HCT116 (cell line): ENCODE measurements at regions not wholly inside any gene's neighbourhood (a gene's known extent, or its start where the extent isn't known, plus 50 kb on each side); places are given as distances from the start of the nearest gene placed in this dataset.

ENCODE experiments used
- EZH2 ChIP-seq: fragments of 200-600 bp; sonication (generic); IDR thresholded peaks from 2 replicates; pipeline ENCODE4 v1.6.1; 2017; ENCODE audit warnings: antibody characterized with exemption, mixed run types
- EZH2phosphoT487 ChIP-seq: fragments of 200-600 bp; IDR thresholded peaks from 2 replicates; pipeline ENCODE4 v1.6.1; 2018; ENCODE audit warnings: antibody characterized with exemption, borderline replicate concordance
- JUND ChIP-seq: IDR thresholded peaks from 2 replicates; pipeline ENCODE4 v1.6.1; 2012
- POLR2A ChIP-seq: IDR thresholded peaks from 2 replicates; pipeline ENCODE4 v1.7.0; 2011; ENCODE audit warnings: borderline replicate concordance; ENCODE audit not compliant: insufficient read depth, insufficient read length; ENCODE audit errors: extremely low read depth
- POLR2AphosphoS5 ChIP-seq: IDR thresholded peaks from 2 replicates; pipeline ENCODE4 v1.6.1; 2011; ENCODE audit warnings: mild to moderate bottlenecking, low read depth, low read length, moderate library complexity
- SIN3A ChIP-seq: IDR thresholded peaks from 2 replicates; pipeline ENCODE4 v1.6.1; 2012; ENCODE audit warnings: low read depth
- SP1 ChIP-seq: IDR thresholded peaks from 2 replicates; pipeline ENCODE4 v1.6.1; 2012; ENCODE audit warnings: low read depth
- ZNF274 ChIP-seq: fragments of 200-500 bp; sonication (Bioruptor generic); IDR thresholded peaks from 2 replicates; pipeline ENCODE4 v1.6.1; 2014; ENCODE audit warnings: mild to moderate bottlenecking, low read depth, low read length, inconsistent platforms
- TF ChIP-seq, protein P1 (sequence below), 3 experiments: fragments of 200-600 bp in 1 of 3; sonication (generic) in 1 of 3; IDR thresholded peaks in 2 of 3; conservative IDR thresholded peaks in 1 of 3; 2 replicates each; pipeline ENCODE4 v1.5.1; 2012 to 2017; ENCODE audit warnings: low read depth in 2 of 3, low read length in 2 of 3, antibody characterized with exemption in 1 of 3, borderline replicate concordance in 1 of 3, control low read depth in 1 of 3, mild to moderate bottlenecking in 1 of 3, mixed read lengths in 1 of 3, mixed run types in 1 of 3, moderate library complexity in 1 of 3; ENCODE audit not compliant: insufficient read depth in 1 of 3
- TF ChIP-seq, protein P2 (sequence below): IDR thresholded peaks from 2 replicates; pipeline ENCODE4 v1.6.1; 2012
- TF ChIP-seq, protein P3 (sequence below): IDR thresholded peaks from 2 replicates; pipeline ENCODE4 v1.6.1; 2012; ENCODE audit warnings: low read depth

DNA sequence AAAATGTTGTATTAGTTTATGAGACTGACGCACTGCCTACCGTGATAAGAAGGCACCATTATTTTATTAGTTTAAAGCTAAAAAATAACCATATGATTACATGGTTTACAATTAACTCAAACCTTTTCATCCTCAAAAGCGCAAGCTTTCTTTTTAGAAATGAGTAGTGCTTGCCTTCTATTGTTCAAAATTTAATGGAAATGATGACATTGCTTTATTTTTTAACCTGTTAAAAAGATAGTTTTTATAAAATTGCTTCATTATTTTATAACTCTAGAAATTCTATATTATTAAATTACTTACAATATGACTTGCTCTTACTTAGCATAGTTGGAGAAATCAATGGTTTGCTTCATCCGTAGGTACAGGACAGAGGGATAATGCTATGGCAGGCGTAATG lies 78.7 kb upstream of the HDDC2 start:
- TF ChIP-seq, protein P1, sequence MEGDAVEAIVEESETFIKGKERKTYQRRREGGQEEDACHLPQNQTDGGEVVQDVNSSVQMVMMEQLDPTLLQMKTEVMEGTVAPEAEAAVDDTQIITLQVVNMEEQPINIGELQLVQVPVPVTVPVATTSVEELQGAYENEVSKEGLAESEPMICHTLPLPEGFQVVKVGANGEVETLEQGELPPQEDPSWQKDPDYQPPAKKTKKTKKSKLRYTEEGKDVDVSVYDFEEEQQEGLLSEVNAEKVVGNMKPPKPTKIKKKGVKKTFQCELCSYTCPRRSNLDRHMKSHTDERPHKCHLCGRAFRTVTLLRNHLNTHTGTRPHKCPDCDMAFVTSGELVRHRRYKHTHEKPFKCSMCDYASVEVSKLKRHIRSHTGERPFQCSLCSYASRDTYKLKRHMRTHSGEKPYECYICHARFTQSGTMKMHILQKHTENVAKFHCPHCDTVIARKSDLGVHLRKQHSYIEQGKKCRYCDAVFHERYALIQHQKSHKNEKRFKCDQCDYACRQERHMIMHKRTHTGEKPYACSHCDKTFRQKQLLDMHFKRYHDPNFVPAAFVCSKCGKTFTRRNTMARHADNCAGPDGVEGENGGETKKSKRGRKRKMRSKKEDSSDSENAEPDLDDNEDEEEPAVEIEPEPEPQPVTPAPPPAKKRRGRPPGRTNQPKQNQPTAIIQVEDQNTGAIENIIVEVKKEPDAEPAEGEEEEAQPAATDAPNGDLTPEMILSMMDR (IDR thresholded peaks at IDR 0.05 in 2 of 3, conservative IDR thresholded peaks at IDR 0.05 in 1 of 3; ENCODE audit: borderline replicate concordance in 1 of 3, insufficient read depth in 1 of 3, low read depth in 2 of 3, low read length in 2 of 3), result no peak
- no peak for TF ChIP-seq EZH2
- no peak for TF ChIP-seq ZNF274
- TF ChIP-seq, protein P2, sequence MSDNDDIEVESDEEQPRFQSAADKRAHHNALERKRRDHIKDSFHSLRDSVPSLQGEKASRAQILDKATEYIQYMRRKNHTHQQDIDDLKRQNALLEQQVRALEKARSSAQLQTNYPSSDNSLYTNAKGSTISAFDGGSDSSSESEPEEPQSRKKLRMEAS, result no peak
- no peak for TF ChIP-seq POLR2AphosphoS5
- TF ChIP-seq, protein P3, sequence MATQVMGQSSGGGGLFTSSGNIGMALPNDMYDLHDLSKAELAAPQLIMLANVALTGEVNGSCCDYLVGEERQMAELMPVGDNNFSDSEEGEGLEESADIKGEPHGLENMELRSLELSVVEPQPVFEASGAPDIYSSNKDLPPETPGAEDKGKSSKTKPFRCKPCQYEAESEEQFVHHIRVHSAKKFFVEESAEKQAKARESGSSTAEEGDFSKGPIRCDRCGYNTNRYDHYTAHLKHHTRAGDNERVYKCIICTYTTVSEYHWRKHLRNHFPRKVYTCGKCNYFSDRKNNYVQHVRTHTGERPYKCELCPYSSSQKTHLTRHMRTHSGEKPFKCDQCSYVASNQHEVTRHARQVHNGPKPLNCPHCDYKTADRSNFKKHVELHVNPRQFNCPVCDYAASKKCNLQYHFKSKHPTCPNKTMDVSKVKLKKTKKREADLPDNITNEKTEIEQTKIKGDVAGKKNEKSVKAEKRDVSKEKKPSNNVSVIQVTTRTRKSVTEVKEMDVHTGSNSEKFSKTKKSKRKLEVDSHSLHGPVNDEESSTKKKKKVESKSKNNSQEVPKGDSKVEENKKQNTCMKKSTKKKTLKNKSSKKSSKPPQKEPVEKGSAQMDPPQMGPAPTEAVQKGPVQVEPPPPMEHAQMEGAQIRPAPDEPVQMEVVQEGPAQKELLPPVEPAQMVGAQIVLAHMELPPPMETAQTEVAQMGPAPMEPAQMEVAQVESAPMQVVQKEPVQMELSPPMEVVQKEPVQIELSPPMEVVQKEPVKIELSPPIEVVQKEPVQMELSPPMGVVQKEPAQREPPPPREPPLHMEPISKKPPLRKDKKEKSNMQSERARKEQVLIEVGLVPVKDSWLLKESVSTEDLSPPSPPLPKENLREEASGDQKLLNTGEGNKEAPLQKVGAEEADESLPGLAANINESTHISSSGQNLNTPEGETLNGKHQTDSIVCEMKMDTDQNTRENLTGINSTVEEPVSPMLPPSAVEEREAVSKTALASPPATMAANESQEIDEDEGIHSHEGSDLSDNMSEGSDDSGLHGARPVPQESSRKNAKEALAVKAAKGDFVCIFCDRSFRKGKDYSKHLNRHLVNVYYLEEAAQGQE, result no peak
- TF ChIP-seq POLR2A, result no peak
- TF ChIP-seq EZH2phosphoT487, result no peak
- no peak for TF ChIP-seq JUND
- no peak for TF ChIP-seq SIN3A
- no peak for TF ChIP-seq SP1
